ENCODE measurements at regions not wholly inside any gene's neighbourhood (a gene's known extent, or its start where the extent isn't known, plus 50 kb on each side); places are given as distances from the start of the nearest gene placed in this dataset.
A peak's percentile ranks its signal among the peaks of the same experiment; 100 is the strongest.

GRCh38 chr2:204177251-204177976, 240.9 kb downstream of the ICOS start:
- no peak for DNase-seq (ENCODE audit: low spot score)

DNA sequence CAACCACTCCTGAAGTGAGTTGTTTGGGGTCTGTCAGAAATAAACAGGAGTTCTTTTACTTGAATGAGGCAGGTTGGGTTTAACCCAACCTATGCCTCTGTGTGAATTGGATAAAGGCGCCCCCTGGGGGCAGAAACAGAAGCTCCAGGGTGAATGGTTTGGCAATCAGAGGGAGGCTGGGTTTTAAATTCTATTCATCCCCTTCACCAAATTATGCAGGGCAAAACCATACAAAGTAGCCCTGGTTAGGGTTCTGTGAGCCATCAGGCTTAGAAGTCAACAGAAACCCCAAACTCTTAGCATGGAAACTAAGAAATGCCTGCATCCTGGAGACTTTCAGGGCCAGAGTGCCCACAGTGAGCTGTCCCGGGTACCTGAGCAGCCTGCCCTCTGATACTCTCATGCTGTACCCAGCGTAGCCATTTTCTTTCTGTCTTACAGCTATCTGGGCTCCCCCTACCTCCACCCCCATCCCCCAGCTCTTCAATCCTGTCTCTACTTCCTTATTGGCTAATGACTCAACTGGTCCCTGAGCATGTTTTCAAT, 241.5 kb downstream of the ICOS start:
- DNase-seq (ENCODE audit: low spot score) = peak; percentile 56

GRCh38 chr2:204180649-204181048, 244.1 kb downstream of the ICOS start:
- no peak for DNase-seq (ENCODE audit: low spot score)

- no peak for DNase-seq (ENCODE audit: low spot score)
These were observed 247.0 kb downstream of the ICOS start for GRCh38 chr2:204183608-204184007.

DNA sequence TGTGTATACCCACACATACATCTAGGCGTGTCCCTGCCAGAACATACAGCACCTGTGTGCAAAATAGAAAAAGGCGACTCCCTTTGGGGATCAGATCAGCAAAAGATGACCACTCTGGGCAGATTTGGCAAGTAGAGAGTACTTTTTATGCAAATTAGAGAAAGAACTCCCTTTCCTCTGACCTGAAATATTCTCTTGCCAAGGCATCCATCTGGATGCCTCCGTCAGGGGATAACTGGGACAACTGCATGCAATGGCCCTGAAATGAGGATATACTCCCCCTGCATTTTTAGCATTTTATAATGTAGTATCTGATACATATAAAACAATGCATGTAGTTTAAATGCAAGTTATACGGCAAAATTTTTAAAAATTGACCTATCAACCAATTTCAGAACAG, 247.7 kb downstream of the ICOS start:
- DNase-seq (ENCODE audit: low spot score) = no peak

DNA sequence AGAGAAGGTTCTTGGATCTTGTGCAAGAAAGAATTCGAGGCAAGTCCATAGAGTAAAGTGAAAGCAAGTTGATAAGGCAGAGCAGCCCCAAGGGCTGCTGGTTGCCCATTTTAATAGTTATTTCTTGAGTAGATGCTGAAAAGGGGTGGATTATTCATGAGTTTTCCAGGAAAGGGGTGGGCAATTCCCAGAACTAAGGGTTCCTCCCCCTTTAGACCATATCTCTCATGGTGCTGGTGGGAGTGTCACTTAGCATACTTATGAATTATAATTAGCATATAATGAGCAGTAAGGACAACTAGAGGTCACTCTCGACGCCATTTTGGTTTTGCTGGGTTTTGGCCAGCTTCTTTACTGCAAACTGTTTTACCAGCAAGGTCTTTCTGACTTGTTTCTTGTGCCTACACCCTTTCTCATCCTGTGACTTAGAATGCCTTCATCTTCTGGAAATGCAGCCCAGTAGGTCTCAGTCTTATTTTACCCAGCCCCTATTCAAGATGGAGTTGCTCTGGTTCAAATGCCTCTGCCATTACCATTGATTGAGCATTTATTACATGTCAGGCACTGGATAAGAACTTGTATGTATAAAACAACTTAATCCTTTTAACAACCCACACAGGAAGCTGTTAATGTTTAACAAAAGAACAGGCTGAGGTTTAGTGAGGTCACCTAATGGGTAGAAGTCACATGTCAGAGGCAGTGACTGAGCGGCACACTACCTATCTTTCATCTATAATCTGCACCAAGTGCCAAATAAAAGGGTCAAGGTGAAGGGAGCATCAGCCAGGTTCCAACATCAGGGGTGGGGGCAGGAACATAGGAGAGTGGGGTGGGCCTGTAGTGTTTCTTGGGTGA, 250.9 kb downstream of the ICOS start:
- peak; percentile 25 for DNase-seq (ENCODE audit: low spot score)

GRCh38 chr2:204191574-204191973, 255.0 kb downstream of the ICOS start:
- DNase-seq (ENCODE audit: low spot score) = no peak

GRCh38 chr2:204195498-204195897, 258.9 kb downstream of the ICOS start:
- no peak for DNase-seq (ENCODE audit: low spot score)

GRCh38 chr2:204197336-204198005, 260.9 kb downstream of the ICOS start:
- DNase-seq (ENCODE audit: low spot score) = no peak

DNA sequence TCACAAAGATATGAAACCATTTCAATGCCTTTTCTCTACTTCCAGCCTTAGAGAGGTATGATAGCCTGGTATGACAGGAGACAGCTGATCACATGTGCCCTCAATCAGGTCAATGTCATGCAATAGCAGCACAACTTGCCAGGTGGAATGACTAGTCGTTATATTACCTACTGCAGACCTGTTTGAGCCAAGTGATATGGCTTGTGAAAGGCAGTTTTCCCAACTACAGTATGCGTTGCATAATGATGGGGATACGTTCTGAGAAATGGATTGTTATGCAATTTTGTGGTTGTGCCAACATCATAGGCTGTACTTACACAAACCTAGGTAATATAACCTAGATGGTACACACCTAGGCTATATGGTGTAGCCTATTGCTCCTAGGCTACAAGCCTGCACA, 262.8 kb downstream of the ICOS start:
- no peak for DNase-seq (ENCODE audit: low spot score)

- DNase-seq (ENCODE audit: low spot score) = no peak
These were observed 264.9 kb downstream of the ICOS start for GRCh38 chr2:204201507-204201906.

DNA sequence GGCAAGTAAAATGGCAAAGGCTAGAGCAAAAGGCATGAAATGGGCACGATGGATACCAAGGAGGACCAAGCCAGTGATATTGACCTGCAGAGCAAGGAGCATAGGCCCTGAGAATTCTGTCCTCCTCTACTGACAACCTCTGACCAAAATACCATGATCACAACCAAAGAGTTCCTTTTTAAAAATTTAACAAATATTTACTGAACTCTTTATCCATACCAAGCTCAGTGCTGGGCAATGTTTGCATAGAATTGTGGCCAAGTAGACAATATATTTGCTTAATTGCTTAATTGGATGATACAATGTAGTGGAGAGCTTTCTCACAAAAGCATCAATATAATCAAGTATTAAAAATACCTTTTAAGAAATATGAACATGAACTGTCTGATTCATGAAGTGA, 265.7 kb downstream of the ICOS start:
- no peak for DNase-seq (ENCODE audit: low spot score)

- no peak for DNase-seq (ENCODE audit: low spot score)
These were observed 267.1 kb downstream of the ICOS start for GRCh38 chr2:204203704-204204103.

DNA sequence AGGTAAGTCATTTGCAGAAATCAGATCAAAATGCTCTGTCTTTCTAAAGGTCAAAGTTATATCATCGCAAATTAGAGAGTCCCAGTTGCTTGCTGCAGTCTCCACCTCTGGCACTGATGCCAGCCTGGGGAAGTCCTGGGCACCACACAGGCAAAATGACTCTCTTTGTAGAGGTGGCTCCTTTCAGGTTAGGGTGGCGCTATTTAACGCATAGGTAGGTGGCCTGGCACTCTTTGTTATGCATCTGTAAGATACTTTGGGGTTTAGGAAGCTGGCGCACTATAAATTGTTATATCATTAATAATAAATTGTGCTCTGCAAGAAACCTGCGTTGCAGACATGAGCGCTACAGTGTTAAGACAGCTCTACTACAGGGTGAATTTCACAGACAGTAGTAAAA, 268.5 kb downstream of the ICOS start:
- no peak for DNase-seq (ENCODE audit: low spot score)

DNA sequence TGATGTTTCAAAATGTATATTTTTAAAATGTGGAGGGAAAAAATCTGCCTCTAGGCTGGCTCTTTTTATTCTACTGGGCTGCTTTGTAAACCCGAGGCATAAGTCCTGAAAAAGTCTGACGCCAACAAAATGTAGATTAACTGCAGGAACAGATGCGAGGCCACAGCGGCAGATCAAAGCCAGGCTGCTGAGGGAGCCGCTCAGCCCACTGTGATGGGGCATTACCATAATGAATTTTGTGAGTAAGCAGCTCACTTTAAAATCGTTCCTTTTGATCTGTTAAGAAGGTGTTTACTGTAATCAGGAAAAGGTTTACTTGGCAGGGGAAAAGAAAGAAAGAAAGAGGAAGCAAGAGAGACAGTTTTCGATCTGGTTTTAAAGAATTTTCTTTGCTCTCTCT, 269.0 kb downstream of the ICOS start:
- DNase-seq (ENCODE audit: low spot score) = no peak

DNA sequence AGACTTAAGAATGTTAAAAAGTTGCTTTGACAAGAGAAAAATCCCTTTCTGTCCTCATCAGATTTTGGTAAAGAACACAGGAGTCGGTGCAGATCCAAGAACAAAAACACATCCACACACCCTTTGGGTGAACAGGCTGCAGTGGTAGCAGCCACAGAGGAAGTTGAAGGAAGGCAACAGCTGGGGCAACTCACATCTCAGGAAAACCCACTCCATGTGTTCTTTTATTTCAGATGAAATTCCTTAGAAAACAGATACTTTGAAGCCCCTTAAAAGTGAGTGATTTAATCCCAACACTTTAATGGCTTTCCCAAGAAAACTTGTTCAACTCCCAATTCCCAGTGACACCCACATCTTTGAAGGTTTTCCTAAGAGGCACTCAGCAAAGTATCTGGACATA, 271.3 kb downstream of the ICOS start:
- no peak for DNase-seq (ENCODE audit: low spot score)

DNA sequence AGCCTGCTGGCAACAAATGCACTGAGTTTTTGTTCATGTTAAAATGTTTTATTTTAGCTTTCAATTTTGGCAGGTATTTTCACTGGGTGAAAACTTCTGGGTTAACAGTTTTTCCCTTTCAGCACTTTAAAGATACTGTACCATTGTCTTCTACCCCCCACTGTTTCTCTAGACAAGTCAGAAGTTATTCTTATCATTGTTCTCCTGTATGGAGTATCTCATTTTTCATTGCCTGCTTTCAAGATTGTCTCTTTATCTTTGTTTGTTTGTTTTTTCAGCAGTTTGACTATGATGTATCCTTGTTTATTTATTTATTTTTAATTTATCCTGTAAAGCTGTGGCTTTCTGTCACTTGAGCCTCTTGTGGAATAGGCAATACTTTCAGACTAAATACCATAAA, 277.0 kb downstream of the ICOS start:
- DNase-seq (ENCODE audit: low spot score) = no peak

DNA sequence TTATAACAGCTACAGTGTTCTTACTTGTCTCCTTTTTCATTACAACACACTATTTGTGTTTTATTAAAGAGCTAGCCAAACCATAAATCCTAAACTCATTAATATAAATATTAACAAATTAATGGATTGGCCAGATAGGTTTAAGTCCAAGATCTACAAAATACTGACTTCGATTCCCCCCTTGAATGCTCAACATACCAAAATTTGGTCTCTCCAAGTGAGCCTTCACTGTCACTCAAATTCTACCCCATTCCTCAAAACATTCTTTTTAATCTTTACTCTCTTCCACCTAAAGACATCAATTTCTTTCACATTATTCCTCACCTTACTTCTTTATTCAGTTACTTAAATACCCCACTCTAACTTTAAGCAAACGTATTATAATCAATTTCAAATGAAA, 281.5 kb downstream of the ICOS start:
- no peak for DNase-seq (ENCODE audit: low spot score)

DNA sequence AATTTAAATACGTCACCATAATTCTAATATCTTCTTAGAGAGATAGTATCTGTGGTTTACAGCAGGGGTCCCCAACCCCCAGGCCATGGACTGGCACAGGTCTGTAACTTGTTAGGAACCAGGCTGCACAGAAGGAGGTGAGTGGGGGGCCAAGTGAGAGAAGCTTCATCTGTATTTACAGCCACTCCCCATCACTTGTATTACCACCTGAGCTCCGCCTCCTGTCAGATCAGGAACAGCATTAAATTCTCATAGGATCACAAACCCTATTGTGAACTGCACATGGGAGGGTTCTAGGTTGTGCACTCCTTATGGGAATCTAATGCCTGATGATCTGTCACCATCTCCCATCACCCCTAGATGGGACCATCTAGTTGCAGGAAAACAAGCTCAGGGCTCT, 282.6 kb downstream of the ICOS start:
- DNase-seq (ENCODE audit: low spot score) = no peak

DNA sequence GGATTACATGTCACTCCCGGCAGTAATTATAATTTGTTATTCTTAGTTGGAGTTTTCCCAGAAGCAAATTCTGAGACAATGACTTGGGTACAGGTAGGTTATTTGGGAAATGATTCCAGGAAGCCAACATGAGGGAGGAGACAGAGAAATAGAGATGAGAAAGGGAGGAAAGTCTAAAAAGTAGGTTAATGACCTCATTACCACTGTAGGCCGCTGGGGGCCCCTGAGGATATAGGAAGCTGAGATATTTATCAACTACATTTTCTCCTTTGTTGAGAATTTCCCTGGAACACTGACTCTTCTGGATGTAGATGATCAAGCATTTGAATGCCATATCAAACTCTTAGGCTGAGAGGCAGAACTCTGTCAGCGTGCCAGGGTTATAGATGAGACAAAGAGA, 284.3 kb downstream of the ICOS start:
- no peak for DNase-seq (ENCODE audit: low spot score)

- DNase-seq (ENCODE audit: low spot score) = no peak
These were observed 286.5 kb downstream of the ICOS start for GRCh38 chr2:204223046-204223445.

- DNase-seq (ENCODE audit: low spot score) = no peak
These were observed 287.0 kb downstream of the ICOS start for GRCh38 chr2:204223544-204223943.
